ENCODE measurements at regions not wholly inside any gene's neighbourhood (a gene's known extent, or its start where the extent isn't known, plus 50 kb on each side); places are given as distances from the start of the nearest gene placed in this dataset.

- Histone ChIP-seq H3K27ac (ENCODE audit: low read depth, low read length) (no peak overlapping the region), H2AFZ (ENCODE audit: low read depth, low read length, poor library complexity, severe bottlenecking) (no peak overlapping the region), H3K79me2 (ENCODE audit: insufficient read depth, low read length) (no peaks in the 10 kb centered on the region), H3K9me3 (ENCODE audit: control insufficient read depth in 1 of 2, insufficient read depth in 1 of 2, low read depth in 1 of 2, low read length in 2 of 2) (no peaks in the 10 kb centered on the region), H3K9me2 (ENCODE audit: insufficient read depth) (no peaks in the 10 kb centered on the region), H4K20me1 (ENCODE audit: insufficient read depth) (no peaks in the 10 kb centered on the region), H3K36me3 (ENCODE audit: control insufficient read depth in 1 of 2, insufficient read depth in 2 of 2, low read length in 2 of 2) (no peaks in the 10 kb centered on the region), H3K4me3 (replicated peaks in 1 of 2; ENCODE audit: low read depth in 1 of 2, low read length in 2 of 2) (no peak overlapping the region), H3K9ac (ENCODE audit: low read length) (no peak overlapping the region), H3K4me1 (ENCODE audit: control insufficient read depth in 1 of 2, insufficient read depth in 2 of 2, low read length in 2 of 2) (no peaks in the 10 kb centered on the region), H3K27me3 (ENCODE audit: insufficient read depth, low read length) (peaks cover 17% of the 10 kb centered on the region; the same call in 1 of the 2 replicates), H3K4me2 (ENCODE audit: low read length) (no peak overlapping the region)
- RAD21 ChIA-PET (ENCODE audit: low non-redundant PET in 1 of 2, low total read pairs in 2 of 2, uncharacterized antibody in 2 of 2, unreplicated experiment in 2 of 2) = no interaction called here
- CTCF ChIA-PET = no interaction called here
- DNase-seq (ENCODE audit: low read depth, low spot score) = no peak
- POLR2A ChIA-PET = no interaction called here
- intact Hi-C loops (cut with micrococcal nuclease) = no loop called here
- no peak for TF ChIP-seq FOSL1 (IDR thresholded peaks at IDR 0.05; ENCODE audit: low read depth)
- no peak for TF ChIP-seq CBX3 (IDR thresholded peaks at IDR 0.05; ENCODE audit: low read depth)
- TF ChIP-seq CTCF (IDR thresholded peaks at IDR 0.05 in 2 of 3, conservative IDR thresholded peaks at IDR 0.05 in 1 of 3; ENCODE audit: borderline replicate concordance in 1 of 3, insufficient read depth in 1 of 3, low read depth in 2 of 3, low read length in 2 of 3) = no peak
- TF ChIP-seq, protein P1, sequence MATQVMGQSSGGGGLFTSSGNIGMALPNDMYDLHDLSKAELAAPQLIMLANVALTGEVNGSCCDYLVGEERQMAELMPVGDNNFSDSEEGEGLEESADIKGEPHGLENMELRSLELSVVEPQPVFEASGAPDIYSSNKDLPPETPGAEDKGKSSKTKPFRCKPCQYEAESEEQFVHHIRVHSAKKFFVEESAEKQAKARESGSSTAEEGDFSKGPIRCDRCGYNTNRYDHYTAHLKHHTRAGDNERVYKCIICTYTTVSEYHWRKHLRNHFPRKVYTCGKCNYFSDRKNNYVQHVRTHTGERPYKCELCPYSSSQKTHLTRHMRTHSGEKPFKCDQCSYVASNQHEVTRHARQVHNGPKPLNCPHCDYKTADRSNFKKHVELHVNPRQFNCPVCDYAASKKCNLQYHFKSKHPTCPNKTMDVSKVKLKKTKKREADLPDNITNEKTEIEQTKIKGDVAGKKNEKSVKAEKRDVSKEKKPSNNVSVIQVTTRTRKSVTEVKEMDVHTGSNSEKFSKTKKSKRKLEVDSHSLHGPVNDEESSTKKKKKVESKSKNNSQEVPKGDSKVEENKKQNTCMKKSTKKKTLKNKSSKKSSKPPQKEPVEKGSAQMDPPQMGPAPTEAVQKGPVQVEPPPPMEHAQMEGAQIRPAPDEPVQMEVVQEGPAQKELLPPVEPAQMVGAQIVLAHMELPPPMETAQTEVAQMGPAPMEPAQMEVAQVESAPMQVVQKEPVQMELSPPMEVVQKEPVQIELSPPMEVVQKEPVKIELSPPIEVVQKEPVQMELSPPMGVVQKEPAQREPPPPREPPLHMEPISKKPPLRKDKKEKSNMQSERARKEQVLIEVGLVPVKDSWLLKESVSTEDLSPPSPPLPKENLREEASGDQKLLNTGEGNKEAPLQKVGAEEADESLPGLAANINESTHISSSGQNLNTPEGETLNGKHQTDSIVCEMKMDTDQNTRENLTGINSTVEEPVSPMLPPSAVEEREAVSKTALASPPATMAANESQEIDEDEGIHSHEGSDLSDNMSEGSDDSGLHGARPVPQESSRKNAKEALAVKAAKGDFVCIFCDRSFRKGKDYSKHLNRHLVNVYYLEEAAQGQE (IDR thresholded peaks at IDR 0.05; ENCODE audit: low read depth) = no peak
- no peak for TF ChIP-seq EZH2 (IDR thresholded peaks at IDR 0.05)
- TF ChIP-seq ELF1 (IDR thresholded peaks at IDR 0.05; ENCODE audit: borderline replicate concordance, low read depth) = no peak
- TF ChIP-seq EGR1 (IDR thresholded peaks at IDR 0.05; ENCODE audit: low read depth) = no peak
- no peak for TF ChIP-seq POLR2A (IDR thresholded peaks at IDR 0.05; ENCODE audit: borderline replicate concordance, extremely low read depth, insufficient read depth, insufficient read length)
- TF ChIP-seq TCF7L2 (IDR thresholded peaks at IDR 0.05; ENCODE audit: borderline replicate concordance, extremely low read depth, insufficient read depth, insufficient read length) = no peak
- TF ChIP-seq, protein P2, sequence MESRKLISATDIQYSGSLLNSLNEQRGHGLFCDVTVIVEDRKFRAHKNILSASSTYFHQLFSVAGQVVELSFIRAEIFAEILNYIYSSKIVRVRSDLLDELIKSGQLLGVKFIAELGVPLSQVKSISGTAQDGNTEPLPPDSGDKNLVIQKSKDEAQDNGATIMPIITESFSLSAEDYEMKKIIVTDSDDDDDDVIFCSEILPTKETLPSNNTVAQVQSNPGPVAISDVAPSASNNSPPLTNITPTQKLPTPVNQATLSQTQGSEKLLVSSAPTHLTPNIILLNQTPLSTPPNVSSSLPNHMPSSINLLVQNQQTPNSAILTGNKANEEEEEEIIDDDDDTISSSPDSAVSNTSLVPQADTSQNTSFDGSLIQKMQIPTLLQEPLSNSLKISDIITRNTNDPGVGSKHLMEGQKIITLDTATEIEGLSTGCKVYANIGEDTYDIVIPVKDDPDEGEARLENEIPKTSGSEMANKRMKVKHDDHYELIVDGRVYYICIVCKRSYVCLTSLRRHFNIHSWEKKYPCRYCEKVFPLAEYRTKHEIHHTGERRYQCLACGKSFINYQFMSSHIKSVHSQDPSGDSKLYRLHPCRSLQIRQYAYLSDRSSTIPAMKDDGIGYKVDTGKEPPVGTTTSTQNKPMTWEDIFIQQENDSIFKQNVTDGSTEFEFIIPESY (IDR thresholded peaks at IDR 0.05; ENCODE audit: extremely low read depth, insufficient replicate concordance, low read length) = no peak
- TF ChIP-seq SP1 (IDR thresholded peaks at IDR 0.05; ENCODE audit: low read depth) = no peak
- no peak for TF ChIP-seq RAD21 (IDR thresholded peaks at IDR 0.05; ENCODE audit: low read depth)
- no peak for TF ChIP-seq ZNF274 (IDR thresholded peaks at IDR 0.05; ENCODE audit: low read depth, low read length)
- TF ChIP-seq ATF3 (IDR thresholded peaks at IDR 0.05) = no peak
- TF ChIP-seq, protein P3, sequence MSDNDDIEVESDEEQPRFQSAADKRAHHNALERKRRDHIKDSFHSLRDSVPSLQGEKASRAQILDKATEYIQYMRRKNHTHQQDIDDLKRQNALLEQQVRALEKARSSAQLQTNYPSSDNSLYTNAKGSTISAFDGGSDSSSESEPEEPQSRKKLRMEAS (IDR thresholded peaks at IDR 0.05) = no peak
- TF ChIP-seq SRF (IDR thresholded peaks at IDR 0.05; ENCODE audit: low read depth) = no peak
- TF ChIP-seq ZFX (IDR thresholded peaks at IDR 0.05) = no peak
- no TSS peak for BruUV-seq (replicated peaks)
- no peak for ATAC-seq
Observed at GRCh38 chr11:95375451-95375850, 144.4 kb upstream of the SESN3 start.

Measured in HCT116 (cell line).